Colonic mucosa (tissue), 4 donors: ENCODE measurements at regions not wholly inside any gene's neighbourhood (a gene's known extent, or its start where the extent isn't known, plus 50 kb on each side); places are given as distances from the start of the nearest gene placed in this dataset.

Source experiments
- DNase-seq: peaks from one replicate; pipeline ENCODE4 v3.0.0-alpha.2; 2020
- H3K27ac ChIP-seq: fragments of 200-600 bp; one replicate; pipeline ENCODE4 v1.8.0; 2021
- H3K27me3 ChIP-seq: fragments of 200-600 bp; one replicate; pipeline ENCODE4 v1.8.0; 2021
- H3K36me3 ChIP-seq: fragments of 200-600 bp; one replicate; pipeline ENCODE4 v1.8.0; 2021
- H3K4me1 ChIP-seq: fragments of 200-600 bp; one replicate; pipeline ENCODE4 v1.8.0; 2021; ENCODE audit warnings: mild to moderate bottlenecking
- H3K4me3 ChIP-seq: fragments of 200-600 bp; one replicate; pipeline ENCODE4 v1.8.0; 2021
- H3K9ac ChIP-seq, 2 donors: one replicate each; pipeline ENCODE4 v1.7.0; 2013; ENCODE audit warnings: control low read depth in 2 of 2, low read depth in 2 of 2, low read length in 2 of 2
- H3K9me3 ChIP-seq: fragments of 200-600 bp; one replicate; pipeline ENCODE4 v1.8.0; 2021
- intact Hi-C: fragments of 100-400 bp; cut with DNase I; formaldehyde crosslinking; loops from one replicate; pipeline ENCODE4 v1.14.1; 2022
- TF ChIP-seq, protein P1 (sequence below): fragments of 200-600 bp; IDR thresholded peaks from one replicate; pipeline ENCODE4 v1.8.0; 2022; ENCODE audit warnings: antibody characterized with exemption, mild to moderate bottlenecking
- donor health status: healthy.
- donor health status: DM: no; HTN: no; CAD: no.
- donor health status: DM: no; HTN: no; CAD: no.

- Histone ChIP-seq H3K36me3 (no peaks in the 10 kb centered on the region), H3K27me3 (no peaks in the 10 kb centered on the region), H3K4me1 (no peaks in the 10 kb centered on the region), H3K9me3 (no peaks in the 10 kb centered on the region), H3K9ac (no peak overlapping the region), H3K27ac (no peak overlapping the region), H3K4me3 (no peak overlapping the region)
- no peak for DNase-seq
- TF ChIP-seq, protein P1, sequence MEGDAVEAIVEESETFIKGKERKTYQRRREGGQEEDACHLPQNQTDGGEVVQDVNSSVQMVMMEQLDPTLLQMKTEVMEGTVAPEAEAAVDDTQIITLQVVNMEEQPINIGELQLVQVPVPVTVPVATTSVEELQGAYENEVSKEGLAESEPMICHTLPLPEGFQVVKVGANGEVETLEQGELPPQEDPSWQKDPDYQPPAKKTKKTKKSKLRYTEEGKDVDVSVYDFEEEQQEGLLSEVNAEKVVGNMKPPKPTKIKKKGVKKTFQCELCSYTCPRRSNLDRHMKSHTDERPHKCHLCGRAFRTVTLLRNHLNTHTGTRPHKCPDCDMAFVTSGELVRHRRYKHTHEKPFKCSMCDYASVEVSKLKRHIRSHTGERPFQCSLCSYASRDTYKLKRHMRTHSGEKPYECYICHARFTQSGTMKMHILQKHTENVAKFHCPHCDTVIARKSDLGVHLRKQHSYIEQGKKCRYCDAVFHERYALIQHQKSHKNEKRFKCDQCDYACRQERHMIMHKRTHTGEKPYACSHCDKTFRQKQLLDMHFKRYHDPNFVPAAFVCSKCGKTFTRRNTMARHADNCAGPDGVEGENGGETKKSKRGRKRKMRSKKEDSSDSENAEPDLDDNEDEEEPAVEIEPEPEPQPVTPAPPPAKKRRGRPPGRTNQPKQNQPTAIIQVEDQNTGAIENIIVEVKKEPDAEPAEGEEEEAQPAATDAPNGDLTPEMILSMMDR = no peak
- intact Hi-C loops = no loop called here
These were observed 191.5 kb upstream of the ASIC2 start for GRCh38 chr17:33484559-33484958.

DNA sequence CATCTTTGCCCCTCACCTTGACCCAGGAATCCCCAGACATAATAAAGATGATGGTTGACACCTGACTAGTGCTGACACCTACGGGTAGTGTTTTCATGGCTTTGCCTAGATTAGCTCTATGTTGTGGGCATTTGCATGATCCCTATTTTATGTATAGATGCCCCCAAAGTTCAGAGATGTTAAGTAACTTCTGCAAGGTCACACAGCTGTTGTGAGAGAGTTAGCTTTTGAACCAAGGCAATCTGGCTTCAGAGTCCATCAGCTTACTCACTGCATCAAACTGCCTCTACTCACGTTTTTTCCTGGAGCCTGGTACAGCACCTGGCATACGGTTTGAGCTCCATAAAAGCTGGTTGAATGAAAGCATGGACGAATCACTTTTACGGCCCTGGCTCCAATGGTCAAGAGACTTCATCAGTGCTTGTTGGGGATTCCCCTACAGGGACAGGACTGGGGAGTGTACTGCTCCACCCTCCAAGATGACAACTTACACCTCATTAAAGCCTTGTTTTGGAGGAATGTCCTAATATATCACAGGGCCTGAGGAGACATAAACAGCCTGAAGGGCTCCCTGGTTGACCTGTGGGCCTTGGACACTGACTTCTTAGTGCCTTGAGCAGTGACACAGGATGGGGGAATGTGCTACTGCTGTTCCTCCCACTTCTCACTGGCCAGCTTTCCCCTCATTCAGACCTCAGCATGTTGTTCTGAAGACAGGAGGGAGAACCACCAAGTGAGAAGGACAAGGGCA lies 193.2 kb upstream of the ASIC2 start:
- intact Hi-C loops = no loop called here
- no peaks in the 10 kb centered on the region for H3K4me1 ChIP-seq
- TF ChIP-seq, protein P1 = no peak
- no peaks in the 10 kb centered on the region for H3K27me3 ChIP-seq
- H3K36me3 ChIP-seq = no peaks in the 10 kb centered on the region
- H3K27ac ChIP-seq = no peak overlapping the region
- DNase-seq = no peak
- no peak overlapping the region for H3K4me3 ChIP-seq
- H3K9ac ChIP-seq = no peak overlapping the region
- no peaks in the 10 kb centered on the region for H3K9me3 ChIP-seq

DNA sequence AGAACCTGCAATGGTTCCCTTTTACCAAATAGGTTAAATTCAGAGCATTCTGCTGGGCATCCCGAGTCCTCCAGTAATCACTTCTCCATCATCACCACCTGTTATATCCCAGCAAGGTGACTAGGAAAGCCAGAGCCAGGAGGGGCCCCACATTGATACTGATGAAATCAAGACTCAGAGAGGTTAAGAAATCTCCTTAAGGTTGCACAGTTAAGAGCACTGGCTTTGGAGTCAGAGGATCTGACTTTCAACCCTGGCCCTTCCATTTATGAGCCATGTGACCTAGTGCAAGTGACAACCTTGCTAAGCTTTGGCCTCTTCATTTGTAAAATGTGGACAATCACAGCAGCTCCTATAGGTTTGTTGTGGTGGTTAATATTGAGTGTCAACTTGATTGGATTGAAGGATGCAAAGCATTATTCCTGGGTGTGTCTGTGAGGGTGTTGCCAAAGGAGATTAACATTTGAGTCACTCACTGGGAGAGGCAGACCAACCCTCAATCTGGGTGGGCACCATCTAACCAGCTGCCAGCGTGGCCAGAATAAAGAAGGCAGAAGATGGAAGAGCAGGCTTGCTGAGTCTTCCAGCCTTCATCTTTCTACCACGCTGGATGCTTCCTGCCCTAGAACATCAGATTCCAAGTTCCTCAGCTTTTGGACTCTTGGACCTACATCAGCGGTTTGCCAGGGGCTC lies 194.2 kb upstream of the ASIC2 start:
- H3K27ac ChIP-seq = no peak overlapping the region
- H3K36me3 ChIP-seq = no peaks in the 10 kb centered on the region
- H3K9ac ChIP-seq = no peak overlapping the region
- H3K27me3 ChIP-seq = no peaks in the 10 kb centered on the region
- no peak overlapping the region for H3K4me3 ChIP-seq
- no peaks in the 10 kb centered on the region for H3K4me1 ChIP-seq
- intact Hi-C loops = no loop called here
- TF ChIP-seq, protein P1 = no peak
- H3K9me3 ChIP-seq = no peaks in the 10 kb centered on the region
- DNase-seq = no peak

- DNase-seq = no peak
- TF ChIP-seq, protein P1 = no peak
- Histone ChIP-seq H3K4me3 (no peak overlapping the region), H3K27ac (no peak overlapping the region), H3K36me3 (no peaks in the 10 kb centered on the region), H3K9me3 (no peaks in the 10 kb centered on the region), H3K27me3 (no peaks in the 10 kb centered on the region), H3K9ac (no peak overlapping the region), H3K4me1 (no peaks in the 10 kb centered on the region)
- intact Hi-C loops = no loop called here
These were observed 198.9 kb upstream of the ASIC2 start for GRCh38 chr17:33491871-33492481.

GRCh38 chr17:33492731-33493265 lies 199.7 kb upstream of the ASIC2 start:
- intact Hi-C loops = no loop called here
- Histone ChIP-seq H3K4me3 (no peak overlapping the region), H3K27ac (no peak overlapping the region), H3K9me3 (no peaks in the 10 kb centered on the region), H3K36me3 (no peaks in the 10 kb centered on the region), H3K27me3 (no peaks in the 10 kb centered on the region), H3K9ac (no peak overlapping the region), H3K4me1 (no peaks in the 10 kb centered on the region)
- TF ChIP-seq, protein P1 = no peak
- no peak for DNase-seq
